BE2C (cell line): ENCODE measurements at regions not wholly inside any gene's neighbourhood (a gene's known extent, or its start where the extent isn't known, plus 50 kb on each side); places are given as distances from the start of the nearest gene placed in this dataset.

Experiments
- DNase-seq: peaks from one replicate; pipeline ENCODE4 v3.0.0-alpha.2; 2020
- H3K27me3 ChIP-seq: fragments of 250-450 bp; sonication (Bioruptor Pico); 2 replicates; pipeline ENCODE4 v1.5.1; 2020; ENCODE audit warnings: mild to moderate bottlenecking
- H3K36me3 ChIP-seq: fragments of 250-450 bp; sonication (Bioruptor Pico); 2 replicates; pipeline ENCODE4 v1.5.1; 2020; ENCODE audit warnings: mild to moderate bottlenecking
- H3K4me1 ChIP-seq: fragments of 250-450 bp; sonication (Bioruptor Pico); 2 replicates; pipeline ENCODE4 v1.5.1; 2020
- H3K4me3 ChIP-seq: 2 replicates; pipeline ENCODE4 v1.5.1; 2011; ENCODE audit warnings: low read depth, low read length
- H3K9me3 ChIP-seq: fragments of 250-450 bp; sonication (Bioruptor Pico); 2 replicates; pipeline ENCODE4 v1.5.1; 2020
- TF ChIP-seq, protein P1 (sequence below): IDR thresholded peaks from 2 replicates; pipeline ENCODE4 v1.5.1; 2012; ENCODE audit warnings: mild to moderate bottlenecking, low read depth, low read length

DNA sequence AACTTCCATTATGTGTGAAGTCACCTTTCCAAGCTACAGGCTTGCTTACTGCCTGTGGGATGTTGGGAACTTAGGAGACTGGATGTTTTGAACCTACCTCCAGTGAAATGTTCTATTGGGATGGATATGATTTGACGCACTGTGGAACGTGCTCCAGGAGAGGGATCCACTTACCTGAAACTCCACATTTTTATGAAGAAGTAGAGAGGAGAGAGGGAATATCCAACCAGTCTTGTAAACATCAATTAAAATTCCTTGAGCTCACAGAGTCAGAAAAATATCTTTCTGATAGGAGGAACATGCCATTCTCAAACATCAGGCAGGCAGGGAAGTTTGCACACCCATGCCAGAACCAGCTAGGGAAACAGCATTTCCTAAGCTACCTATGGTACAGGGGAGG lies 91.1 kb upstream of the MAOA start:
- no peak for DNase-seq
- H3K4me1 ChIP-seq = no peaks in the 10 kb centered on the region
- H3K36me3 ChIP-seq = no peaks in the 10 kb centered on the region
- TF ChIP-seq, protein P1, sequence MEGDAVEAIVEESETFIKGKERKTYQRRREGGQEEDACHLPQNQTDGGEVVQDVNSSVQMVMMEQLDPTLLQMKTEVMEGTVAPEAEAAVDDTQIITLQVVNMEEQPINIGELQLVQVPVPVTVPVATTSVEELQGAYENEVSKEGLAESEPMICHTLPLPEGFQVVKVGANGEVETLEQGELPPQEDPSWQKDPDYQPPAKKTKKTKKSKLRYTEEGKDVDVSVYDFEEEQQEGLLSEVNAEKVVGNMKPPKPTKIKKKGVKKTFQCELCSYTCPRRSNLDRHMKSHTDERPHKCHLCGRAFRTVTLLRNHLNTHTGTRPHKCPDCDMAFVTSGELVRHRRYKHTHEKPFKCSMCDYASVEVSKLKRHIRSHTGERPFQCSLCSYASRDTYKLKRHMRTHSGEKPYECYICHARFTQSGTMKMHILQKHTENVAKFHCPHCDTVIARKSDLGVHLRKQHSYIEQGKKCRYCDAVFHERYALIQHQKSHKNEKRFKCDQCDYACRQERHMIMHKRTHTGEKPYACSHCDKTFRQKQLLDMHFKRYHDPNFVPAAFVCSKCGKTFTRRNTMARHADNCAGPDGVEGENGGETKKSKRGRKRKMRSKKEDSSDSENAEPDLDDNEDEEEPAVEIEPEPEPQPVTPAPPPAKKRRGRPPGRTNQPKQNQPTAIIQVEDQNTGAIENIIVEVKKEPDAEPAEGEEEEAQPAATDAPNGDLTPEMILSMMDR = no peak
- H3K27me3 ChIP-seq = no peaks in the 10 kb centered on the region
- no peaks in the 10 kb centered on the region for H3K9me3 ChIP-seq
- no peak overlapping the region for H3K4me3 ChIP-seq

DNA sequence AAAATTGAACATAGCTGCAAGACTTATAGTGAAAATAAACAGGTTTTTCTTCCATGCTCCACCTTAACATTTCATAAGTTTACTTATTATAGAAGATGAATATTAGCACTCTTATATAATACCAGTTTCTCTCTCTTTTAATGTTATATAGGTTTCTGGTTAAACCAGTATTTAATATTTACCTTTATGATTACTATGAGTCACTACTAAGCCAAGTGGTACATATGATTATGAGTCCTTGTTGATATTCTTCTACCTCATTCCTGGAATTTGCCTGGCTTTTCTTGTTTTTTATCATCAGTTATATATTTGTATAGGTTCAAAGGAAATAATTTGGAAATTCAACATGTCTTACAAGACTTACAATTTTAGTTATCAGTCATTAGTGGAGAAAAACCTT lies 89.9 kb upstream of the MAOA start:
- Histone ChIP-seq H3K4me3 (no peak overlapping the region), H3K9me3 (no peaks in the 10 kb centered on the region), H3K36me3 (no peaks in the 10 kb centered on the region), H3K4me1 (no peaks in the 10 kb centered on the region), H3K27me3 (no peaks in the 10 kb centered on the region)
- TF ChIP-seq, protein P1 = no peak
- no peak for DNase-seq

DNA sequence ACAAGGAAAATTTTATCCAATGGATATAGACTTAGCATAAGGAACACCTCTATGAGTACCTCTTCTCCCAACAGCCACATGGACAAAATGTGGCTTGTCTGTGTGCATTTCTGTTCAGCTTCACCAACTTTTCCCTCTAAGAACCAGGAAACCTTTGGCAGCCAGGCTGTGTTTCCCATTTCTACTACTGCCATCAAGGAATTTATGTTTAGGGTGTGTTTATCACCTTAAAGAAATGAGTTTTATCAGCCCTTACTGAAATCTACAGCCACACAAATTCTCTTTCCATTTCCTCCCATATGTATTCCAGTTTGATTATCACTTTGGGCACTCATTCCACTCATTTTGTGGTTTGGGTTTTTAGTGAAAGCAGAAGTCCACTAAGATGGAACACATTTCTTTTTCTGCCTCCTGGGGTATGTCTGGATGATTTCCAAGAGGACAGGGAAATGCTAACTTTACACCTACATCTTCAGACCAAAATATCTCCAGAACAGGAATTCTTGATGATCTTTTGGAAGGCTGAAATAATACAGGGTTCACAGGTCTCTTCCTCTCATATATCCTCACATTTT lies 82.6 kb upstream of the MAOA start:
- TF ChIP-seq, protein P1 = no peak
- H3K9me3 ChIP-seq = no peaks in the 10 kb centered on the region

DNA sequence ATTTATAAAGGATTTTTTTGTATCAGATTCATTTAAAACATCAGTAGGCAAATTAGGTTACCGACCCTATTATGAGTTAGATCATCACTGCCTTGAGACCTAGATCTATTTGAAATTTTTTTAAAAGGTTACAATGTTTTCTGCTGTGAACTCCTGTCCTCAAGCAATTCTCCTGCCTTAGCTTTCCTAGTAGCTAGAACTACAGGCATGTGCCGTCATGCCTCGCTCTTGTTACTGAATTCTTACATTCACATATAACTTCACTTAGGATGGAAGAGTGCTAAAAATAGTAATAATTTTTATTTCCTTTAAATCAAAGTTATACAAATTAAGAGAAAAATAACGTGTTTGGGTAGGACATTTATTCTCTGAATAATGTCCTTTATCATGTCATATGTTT lies 75.5 kb upstream of the MAOA start:
- no peak overlapping the region for H3K4me3 ChIP-seq
- H3K36me3 ChIP-seq = no peaks in the 10 kb centered on the region
- no peaks in the 10 kb centered on the region for H3K9me3 ChIP-seq
- H3K27me3 ChIP-seq = no peaks in the 10 kb centered on the region
- H3K4me1 ChIP-seq = no peaks in the 10 kb centered on the region
- no peak for DNase-seq
- TF ChIP-seq, protein P1 = no peak

More for the DNA sequence above, 82.6 kb upstream of the MAOA start:
- Histone ChIP-seq H3K4me3 (no peak overlapping the region), H3K4me1 (no peaks in the 10 kb centered on the region), H3K27me3 (no peaks in the 10 kb centered on the region), H3K36me3 (no peaks in the 10 kb centered on the region)
- DNase-seq = no peak

DNA sequence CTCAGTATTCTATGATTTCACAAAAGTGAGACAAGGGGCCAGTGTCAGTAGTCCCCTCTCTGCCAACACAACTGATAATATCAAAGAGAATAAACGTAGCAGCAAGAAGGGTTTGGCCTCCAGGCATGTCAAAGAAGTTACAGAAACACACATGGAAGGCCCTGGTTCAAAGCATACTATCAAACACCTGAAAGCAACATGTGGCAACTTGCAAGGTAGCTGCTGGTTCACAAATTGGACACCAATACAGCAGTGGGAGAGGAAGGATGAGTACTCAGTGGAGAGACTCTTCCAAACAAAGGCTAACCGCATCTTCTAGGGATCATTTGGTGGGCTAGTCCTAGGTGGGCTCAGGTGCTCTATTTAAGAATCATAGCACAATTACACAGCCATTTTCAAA lies 74.9 kb upstream of the MAOA start:
- Histone ChIP-seq H3K4me1 (no peaks in the 10 kb centered on the region), H3K9me3 (no peaks in the 10 kb centered on the region), H3K27me3 (no peaks in the 10 kb centered on the region), H3K4me3 (no peak overlapping the region), H3K36me3 (no peaks in the 10 kb centered on the region)
- no peak for DNase-seq
- TF ChIP-seq, protein P1 = no peak

DNA sequence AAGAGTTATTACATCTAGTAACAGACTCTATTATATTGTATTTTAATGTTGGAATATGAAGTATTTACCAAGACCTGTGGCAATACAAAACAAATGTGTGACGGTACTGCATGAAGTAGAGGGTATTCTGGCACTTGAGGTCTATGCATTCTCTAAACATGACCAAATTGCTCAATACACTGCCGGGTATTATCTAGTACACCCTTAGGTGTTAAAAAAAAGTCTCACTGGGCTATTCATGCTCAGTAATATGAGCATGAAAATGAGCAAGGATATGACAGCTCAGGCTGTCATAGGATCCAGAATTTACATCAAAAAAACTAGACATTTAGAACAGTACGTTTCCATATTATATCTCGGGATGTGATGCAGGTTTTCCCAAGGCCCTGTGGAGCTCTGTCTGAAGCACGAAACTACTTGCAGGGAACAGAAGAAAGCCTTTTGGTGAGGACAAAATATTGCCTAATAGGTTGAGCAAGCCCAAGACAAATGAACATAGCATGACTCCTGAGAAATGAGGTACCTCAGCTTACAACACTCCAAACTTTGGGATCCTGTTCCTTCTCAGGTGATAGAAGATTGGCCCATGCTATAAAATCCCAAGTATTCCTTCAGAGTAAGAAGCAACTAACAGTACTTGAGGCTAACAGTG lies 74.1 kb upstream of the MAOA start:
- Histone ChIP-seq H3K4me1 (no peaks in the 10 kb centered on the region), H3K4me3 (no peak overlapping the region), H3K36me3 (no peaks in the 10 kb centered on the region), H3K27me3 (no peaks in the 10 kb centered on the region), H3K9me3 (no peaks in the 10 kb centered on the region)
- no peak for DNase-seq
- TF ChIP-seq, protein P1 = no peak
